ENCODE measurements at regions not wholly inside any gene's neighbourhood (a gene's known extent, or its start where the extent isn't known, plus 50 kb on each side); places are given as distances from the start of the nearest gene placed in this dataset.

DNA sequence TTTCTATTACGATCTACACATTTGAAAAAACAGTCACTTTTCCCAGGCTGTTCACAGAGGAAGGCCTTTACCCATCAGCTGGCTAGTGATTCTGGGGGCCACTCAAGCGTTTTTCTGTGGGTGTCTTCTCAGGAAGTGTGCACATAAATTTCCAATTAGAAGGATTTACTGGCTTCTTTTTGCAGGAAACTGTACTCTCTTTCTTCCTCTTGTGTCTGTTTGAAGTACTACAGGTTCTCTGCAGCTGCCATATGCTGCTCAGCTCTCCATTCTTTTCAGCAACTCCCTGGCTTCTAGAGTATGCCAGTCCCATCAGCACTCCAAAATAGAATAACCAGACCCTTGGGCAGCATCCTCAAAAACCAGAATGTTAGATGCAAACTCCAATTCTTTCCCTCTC is 110.4 kb upstream of the NAV3 start:
- no peak for FAIRE-seq
- DNase-seq (ENCODE audit: insufficient read length): no peak
- no peak for TF ChIP-seq TAF1 (IDR thresholded peaks at IDR 0.05; ENCODE audit: borderline replicate concordance, low read depth, low read length)
- no peak for TF ChIP-seq POLR2A (IDR thresholded peaks at IDR 0.05; ENCODE audit: low read depth, low read length)
- TF ChIP-seq POLR2AphosphoS5 (IDR thresholded peaks at IDR 0.05; ENCODE audit: low read depth, low read length): no peak

DNA sequence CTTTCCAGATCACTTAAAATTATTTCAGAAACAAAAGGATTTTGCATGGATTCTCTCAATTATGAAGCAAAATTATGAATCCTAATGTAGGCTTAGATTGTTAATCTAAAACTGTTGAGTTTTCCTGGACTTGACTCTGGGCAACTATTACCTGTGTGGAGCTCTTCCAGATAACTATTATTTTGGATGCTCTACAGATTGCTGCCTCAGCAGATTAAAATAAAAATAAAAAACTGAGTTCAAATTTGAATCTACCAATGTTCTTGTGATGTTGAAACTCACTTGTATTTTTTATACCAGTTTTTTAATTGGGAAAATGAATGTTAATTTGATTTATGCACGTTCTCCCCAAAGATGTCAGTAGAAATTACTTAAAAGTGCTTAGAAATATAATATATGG is 120.5 kb upstream of the NAV3 start:
- TF ChIP-seq POLR2A (IDR thresholded peaks at IDR 0.05; ENCODE audit: low read depth, low read length): no peak
- DNase-seq (ENCODE audit: insufficient read length) (no peak), FAIRE-seq (no peak)

DNA sequence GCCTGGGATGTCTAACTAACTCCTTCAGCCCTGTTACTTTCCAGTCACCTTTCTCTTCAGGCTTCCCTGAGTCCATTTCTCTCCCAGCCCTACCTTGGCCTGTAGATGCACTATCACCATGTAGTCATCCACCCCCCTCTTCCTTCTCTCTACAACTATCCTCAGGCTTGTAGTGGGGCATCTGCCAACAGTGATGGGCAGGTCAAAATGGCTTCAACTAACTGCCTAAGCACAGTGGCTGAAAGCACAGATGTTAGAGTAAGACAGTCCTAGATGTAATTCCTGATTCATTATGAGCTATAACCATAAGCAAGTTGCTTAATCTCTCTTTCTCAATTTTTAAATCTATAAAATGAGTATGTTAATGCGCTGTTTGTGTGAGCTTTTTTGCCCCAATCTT is 133.6 kb upstream of the NAV3 start:
- TF ChIP-seq TAF1 (IDR thresholded peaks at IDR 0.05; ENCODE audit: borderline replicate concordance, low read depth, low read length) (no peak), POLR2AphosphoS5 (IDR thresholded peaks at IDR 0.05; ENCODE audit: low read depth, low read length) (no peak), POLR2A (IDR thresholded peaks at IDR 0.05; ENCODE audit: low read depth, low read length) (no peak)
- DNase-seq (ENCODE audit: insufficient read length): no peak
- FAIRE-seq: no peak

DNA sequence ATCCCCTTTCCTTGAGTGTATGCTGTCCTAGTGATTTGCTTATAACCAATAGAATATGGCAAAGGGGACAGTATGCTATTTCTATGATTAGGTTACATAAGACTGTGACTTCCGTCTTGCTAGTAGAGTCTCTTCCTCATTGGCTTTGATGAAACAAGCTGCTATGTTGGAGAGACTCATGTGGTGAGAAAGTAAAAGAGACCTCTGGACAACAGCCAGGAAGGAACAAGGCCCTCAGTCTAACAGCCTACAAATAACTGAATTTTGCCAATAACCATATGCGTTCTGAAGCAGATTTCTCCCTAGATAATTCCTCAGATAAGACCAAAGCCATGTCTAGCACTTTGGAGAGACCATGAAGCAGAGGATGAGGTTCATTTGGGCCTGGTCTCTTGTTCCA is 134.5 kb upstream of the NAV3 start:
- DNase-seq (ENCODE audit: insufficient read length) (no peak), FAIRE-seq (no peak)
- TF ChIP-seq TAF1 (IDR thresholded peaks at IDR 0.05; ENCODE audit: borderline replicate concordance, low read depth, low read length) (no peak), POLR2AphosphoS5 (IDR thresholded peaks at IDR 0.05; ENCODE audit: low read depth, low read length) (no peak), POLR2A (IDR thresholded peaks at IDR 0.05; ENCODE audit: low read depth, low read length) (no peak)

DNA sequence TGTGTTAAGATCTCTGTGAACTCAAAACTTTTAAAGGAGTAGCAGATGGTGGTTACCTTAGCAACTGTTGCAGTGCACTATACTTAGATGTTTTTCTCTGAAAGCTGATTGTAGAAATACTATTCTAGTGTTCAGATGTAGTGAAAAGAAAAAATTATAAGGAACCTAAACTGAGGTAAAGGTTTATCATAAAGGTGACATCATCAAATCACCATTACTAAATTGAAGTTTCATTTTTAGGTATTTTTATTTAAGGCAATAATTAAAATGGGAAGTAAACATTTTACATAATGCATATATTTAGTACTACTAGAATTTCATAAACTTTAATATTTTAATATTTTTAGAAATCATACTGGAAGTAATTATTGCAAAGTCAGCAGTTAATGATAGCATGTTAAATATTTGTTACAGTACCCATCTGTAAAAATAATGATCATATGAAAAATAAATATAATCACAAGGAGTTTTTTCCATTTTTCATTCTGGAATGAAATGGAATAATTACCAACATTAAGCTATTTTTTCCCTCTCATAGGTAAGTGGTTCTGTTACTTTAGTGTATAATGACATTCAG is 141.1 kb upstream of the NAV3 start:
- TF ChIP-seq TAF1 (IDR thresholded peaks at IDR 0.05; ENCODE audit: borderline replicate concordance, low read depth, low read length): no peak
- TF ChIP-seq POLR2AphosphoS5 (IDR thresholded peaks at IDR 0.05; ENCODE audit: low read depth, low read length): no peak
- no peak for TF ChIP-seq POLR2A (IDR thresholded peaks at IDR 0.05; ENCODE audit: low read depth, low read length)
- DNase-seq (ENCODE audit: insufficient read length): no peak
- FAIRE-seq: no peak

DNA sequence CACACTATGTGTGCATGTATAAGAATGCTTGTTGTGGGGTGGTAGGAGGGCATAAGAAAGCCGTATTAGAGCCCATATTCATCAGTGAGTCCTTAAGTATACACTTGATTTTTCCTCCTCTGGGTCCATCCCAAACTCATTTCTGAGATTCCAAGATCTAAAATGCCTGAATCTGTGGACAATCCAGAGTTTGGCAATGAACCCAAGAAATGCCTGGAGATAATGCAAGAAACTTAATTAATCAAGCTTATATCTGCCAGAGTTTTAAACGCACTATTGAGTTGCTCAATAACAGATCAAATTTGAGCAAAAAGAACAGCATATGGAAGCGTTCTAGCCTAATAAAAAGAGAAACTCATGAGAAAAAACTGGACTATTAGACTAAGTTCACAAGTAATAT is 143.4 kb upstream of the NAV3 start:
- TF ChIP-seq TAF1 (IDR thresholded peaks at IDR 0.05; ENCODE audit: borderline replicate concordance, low read depth, low read length) (no peak), POLR2AphosphoS5 (IDR thresholded peaks at IDR 0.05; ENCODE audit: low read depth, low read length) (no peak), POLR2A (IDR thresholded peaks at IDR 0.05; ENCODE audit: low read depth, low read length) (no peak)
- FAIRE-seq: no peak

DNA sequence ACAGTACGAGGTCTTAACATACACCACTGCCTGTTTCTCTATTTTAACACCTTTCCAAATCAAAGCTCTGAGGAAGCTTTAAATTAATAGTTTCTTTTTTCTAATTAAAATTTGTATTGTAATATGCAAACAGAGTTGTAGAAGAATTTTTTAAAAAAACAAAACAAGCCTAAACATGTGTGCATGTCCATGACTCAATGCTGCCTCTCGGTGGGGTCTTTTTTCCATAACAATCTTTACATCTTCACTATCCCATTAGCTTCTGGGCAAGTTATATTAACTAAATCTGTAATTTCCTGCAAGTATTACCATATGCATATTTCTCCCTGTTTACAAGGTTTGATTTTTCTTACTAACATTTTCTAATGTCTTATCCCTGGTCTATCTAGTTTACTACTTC is 143.9 kb upstream of the NAV3 start:
- FAIRE-seq (no peak), DNase-seq (ENCODE audit: insufficient read length) (no peak)

More for the DNA sequence above, 143.4 kb upstream of the NAV3 start:
- no peak for DNase-seq (ENCODE audit: insufficient read length)

DNA sequence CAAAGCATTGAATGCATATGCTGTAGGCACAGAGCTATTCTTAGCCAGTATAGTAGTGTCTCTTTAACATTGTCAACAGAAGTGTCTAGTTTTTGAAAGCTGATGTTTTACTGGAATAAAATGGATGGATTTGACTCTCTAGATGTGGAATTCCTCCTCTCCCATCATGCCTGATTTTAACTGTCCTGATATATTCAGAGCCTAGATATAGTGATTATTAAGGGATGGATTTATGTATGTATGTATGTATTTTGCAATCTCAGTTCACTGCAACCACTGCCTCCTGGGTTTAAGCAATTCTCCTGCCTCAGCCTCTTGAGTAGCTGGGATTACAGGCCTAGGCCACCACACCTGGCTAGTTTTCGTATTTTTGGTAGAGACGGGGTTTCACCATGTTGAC is 144.8 kb upstream of the NAV3 start:
- TF ChIP-seq TAF1 (IDR thresholded peaks at IDR 0.05; ENCODE audit: borderline replicate concordance, low read depth, low read length) (no peak), POLR2AphosphoS5 (IDR thresholded peaks at IDR 0.05; ENCODE audit: low read depth, low read length) (no peak), POLR2A (IDR thresholded peaks at IDR 0.05; ENCODE audit: low read depth, low read length) (no peak)
- FAIRE-seq (no peak), DNase-seq (ENCODE audit: insufficient read length) (no peak)

More for the DNA sequence above, 143.9 kb upstream of the NAV3 start:
- TF ChIP-seq TAF1 (IDR thresholded peaks at IDR 0.05; ENCODE audit: borderline replicate concordance, low read depth, low read length): no peak

DNA sequence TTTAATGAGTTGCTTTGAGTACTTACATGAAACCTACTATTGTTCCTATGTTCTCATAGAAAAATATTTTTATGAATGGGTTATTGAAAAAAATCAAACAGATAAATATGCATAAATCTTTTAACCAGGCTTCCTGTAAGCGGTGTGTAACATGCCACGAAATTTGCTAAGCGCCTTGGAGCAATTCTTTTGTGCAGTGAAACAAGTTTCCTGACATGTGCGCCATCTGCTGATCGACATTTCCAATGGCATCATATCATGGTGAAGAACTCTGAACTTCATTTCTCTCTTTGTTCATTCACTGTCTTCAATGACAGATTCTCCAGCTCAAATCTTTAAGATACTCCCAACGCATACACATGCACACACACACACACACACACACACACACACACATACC is 145.6 kb upstream of the NAV3 start:
- FAIRE-seq (peak; percentile 69), DNase-seq (ENCODE audit: insufficient read length) (no peak)
- TF ChIP-seq POLR2AphosphoS5 (IDR thresholded peaks at IDR 0.05; ENCODE audit: low read depth, low read length) (no peak), POLR2A (IDR thresholded peaks at IDR 0.05; ENCODE audit: low read depth, low read length) (no peak), TAF1 (IDR thresholded peaks at IDR 0.05; ENCODE audit: borderline replicate concordance, low read depth, low read length) (no peak)

DNA sequence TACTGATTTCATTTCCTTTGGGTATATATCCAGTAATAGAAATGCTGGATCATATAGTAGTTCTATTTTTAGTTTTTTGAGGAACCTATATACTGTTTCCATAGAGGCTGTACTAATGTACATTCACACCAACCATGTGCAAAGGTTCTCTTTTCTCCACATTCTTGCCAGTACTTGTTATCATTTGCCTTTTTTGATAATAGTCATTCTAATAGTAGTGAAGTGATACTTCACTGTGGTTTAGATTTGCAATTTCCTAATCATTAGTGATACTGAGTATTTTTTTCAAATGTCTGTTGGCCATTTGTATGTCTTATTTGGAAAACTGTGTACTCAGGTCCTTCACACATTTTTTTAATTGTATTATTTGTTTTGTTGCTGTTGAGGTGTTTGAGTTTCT is 148.2 kb upstream of the NAV3 start:
- DNase-seq (ENCODE audit: insufficient read length) (no peak), FAIRE-seq (no peak)
- TF ChIP-seq TAF1 (IDR thresholded peaks at IDR 0.05; ENCODE audit: borderline replicate concordance, low read depth, low read length) (no peak), POLR2A (IDR thresholded peaks at IDR 0.05; ENCODE audit: low read depth, low read length) (no peak), POLR2AphosphoS5 (IDR thresholded peaks at IDR 0.05; ENCODE audit: low read depth, low read length) (no peak)

DNA sequence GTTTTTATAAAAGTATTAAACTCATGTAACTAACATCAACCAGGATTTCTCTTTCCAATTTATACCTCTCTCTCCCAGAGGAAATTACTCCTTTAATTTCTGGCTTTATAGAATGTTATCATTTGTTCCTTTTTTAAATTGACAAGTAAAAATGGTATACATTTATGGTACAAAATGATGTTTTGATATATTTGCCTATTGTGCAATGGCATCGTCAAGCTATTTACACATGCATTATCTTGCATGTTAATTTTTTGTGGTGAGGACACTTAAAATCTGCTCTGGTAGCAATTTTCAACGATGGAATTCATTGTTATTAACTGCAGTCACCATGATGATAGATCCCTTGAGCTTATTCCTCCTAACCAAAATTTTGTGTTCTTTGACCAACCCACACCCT is 149.0 kb upstream of the NAV3 start:
- DNase-seq (ENCODE audit: insufficient read length) (no peak), FAIRE-seq (no peak)
- no peak for TF ChIP-seq POLR2A (IDR thresholded peaks at IDR 0.05; ENCODE audit: low read depth, low read length)
- TF ChIP-seq TAF1 (IDR thresholded peaks at IDR 0.05; ENCODE audit: borderline replicate concordance, low read depth, low read length): no peak
- TF ChIP-seq POLR2AphosphoS5 (IDR thresholded peaks at IDR 0.05; ENCODE audit: low read depth, low read length): no peak

DNA sequence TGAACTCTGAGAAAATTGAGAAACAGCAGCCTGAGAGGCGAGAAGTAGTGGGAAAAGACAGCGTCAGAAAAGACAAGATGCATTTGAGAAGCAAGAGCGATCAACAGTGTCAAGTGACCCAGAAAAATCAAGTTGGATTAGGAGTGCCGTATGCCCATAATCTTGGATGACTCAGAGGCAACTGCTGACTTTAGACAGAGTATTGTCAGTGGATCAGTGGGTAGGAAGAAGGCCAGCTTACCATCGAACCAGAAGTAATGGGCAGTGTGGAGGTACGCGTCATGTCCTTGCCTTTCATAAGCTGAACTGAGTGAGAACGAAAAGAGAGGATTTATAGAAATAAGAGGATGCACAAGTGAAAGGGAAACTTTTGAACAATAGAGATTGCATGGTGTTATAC is 151.0 kb upstream of the NAV3 start:
- TF ChIP-seq POLR2AphosphoS5 (IDR thresholded peaks at IDR 0.05; ENCODE audit: low read depth, low read length): no peak
- no peak for TF ChIP-seq POLR2A (IDR thresholded peaks at IDR 0.05; ENCODE audit: low read depth, low read length)
- TF ChIP-seq TAF1 (IDR thresholded peaks at IDR 0.05; ENCODE audit: borderline replicate concordance, low read depth, low read length): no peak
- DNase-seq (ENCODE audit: insufficient read length) (no peak), FAIRE-seq (no peak)

DNA sequence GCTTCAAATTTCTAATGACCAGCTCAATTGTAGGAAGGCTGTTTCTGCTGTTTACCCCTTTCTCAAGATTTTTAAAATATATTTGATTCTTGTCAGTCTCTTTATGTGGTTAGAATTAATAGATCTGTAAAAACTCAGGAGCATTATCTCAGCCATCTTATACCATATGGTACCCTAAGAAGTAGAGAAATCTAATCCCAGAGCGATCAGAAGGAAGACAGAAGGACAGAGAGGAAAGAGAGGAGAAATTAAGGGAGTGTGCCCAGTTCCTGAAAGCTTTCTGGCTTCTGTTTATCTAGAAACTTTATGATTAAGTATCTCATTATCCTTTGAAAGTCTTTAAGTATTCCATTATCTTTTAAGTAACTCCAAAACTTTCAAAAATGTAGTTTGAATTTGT is 152.1 kb upstream of the NAV3 start:
- no peak for FAIRE-seq
- TF ChIP-seq POLR2A (IDR thresholded peaks at IDR 0.05; ENCODE audit: low read depth, low read length) (no peak), POLR2AphosphoS5 (IDR thresholded peaks at IDR 0.05; ENCODE audit: low read depth, low read length) (no peak), TAF1 (IDR thresholded peaks at IDR 0.05; ENCODE audit: borderline replicate concordance, low read depth, low read length) (no peak)
- no peak for DNase-seq (ENCODE audit: insufficient read length)

All from GM12892 (cell line).